Stimulated activated CD4-positive, alpha-beta T cell treated with anti-CD3 and anti-CD28 coated beads, Interleukin-15, amount 100 ng/mL, for 24 hours (primary cell): ENCODE measurements at regions not wholly inside any gene's neighbourhood (a gene's known extent, or its start where the extent isn't known, plus 50 kb on each side); places are given as distances from the start of the nearest gene placed in this dataset.

Experiments
- DNase-seq: peaks from one replicate; pipeline ENCODE4 v3.0.0-alpha.2; 2020

DNA sequence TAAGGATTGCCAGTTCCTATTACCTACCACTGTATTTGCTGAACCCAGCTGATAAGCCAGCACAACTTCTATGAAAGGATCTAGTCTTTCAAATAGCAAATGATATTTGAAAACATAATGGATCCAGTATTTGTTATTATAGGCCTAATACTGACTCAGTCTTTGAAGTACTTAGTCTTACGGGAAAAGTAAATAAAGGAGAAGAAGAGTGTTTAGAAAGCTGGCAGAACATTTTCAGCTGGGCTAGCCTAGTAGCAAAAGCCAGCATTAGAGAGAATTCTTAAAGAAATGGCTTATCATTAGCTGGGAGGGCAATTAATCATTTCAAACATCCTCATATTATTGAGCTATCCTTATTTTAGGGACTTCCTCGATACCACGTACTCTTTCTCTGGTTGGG is 101.4 kb upstream of the GOLIM4 start:
- no peak for DNase-seq

DNA sequence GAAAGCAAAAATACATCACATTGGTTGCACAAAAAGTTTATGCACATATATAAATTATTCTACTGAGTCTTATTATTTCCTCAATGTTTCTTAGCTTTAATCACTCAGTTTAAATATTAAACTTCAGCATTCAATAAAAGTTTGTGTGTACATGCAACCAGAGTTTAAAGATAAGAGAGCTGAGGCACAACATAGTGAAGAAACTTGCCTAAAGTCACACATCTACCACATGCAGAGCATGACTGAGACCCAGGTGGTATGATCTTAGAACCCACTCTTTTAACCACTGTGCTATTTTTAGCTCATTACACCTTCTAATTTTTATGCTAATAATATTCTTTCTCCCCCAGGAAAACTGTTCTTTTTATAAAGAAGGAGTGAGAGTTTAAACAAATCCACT is 96.1 kb upstream of the GOLIM4 start:
- DNase-seq = no peak

DNA sequence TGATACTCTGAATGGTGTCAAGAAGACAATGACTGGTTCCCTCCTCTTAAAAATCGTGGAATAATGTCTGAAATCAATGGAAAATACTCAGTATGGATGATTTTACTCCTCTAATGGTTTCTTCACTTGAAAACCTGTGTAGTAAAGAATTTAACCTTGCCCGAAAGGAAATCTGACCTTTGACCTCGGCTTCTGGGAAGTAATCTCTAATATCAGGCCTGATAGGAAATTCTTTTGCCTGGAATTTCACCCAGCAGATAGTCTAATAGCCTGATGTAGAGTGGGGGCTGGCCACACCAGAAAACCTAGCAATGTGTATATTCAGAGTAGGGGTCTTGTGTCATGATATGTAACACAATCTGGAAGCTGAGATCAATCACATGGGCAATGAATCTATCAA is 91.5 kb upstream of the GOLIM4 start:
- DNase-seq = no peak

DNA sequence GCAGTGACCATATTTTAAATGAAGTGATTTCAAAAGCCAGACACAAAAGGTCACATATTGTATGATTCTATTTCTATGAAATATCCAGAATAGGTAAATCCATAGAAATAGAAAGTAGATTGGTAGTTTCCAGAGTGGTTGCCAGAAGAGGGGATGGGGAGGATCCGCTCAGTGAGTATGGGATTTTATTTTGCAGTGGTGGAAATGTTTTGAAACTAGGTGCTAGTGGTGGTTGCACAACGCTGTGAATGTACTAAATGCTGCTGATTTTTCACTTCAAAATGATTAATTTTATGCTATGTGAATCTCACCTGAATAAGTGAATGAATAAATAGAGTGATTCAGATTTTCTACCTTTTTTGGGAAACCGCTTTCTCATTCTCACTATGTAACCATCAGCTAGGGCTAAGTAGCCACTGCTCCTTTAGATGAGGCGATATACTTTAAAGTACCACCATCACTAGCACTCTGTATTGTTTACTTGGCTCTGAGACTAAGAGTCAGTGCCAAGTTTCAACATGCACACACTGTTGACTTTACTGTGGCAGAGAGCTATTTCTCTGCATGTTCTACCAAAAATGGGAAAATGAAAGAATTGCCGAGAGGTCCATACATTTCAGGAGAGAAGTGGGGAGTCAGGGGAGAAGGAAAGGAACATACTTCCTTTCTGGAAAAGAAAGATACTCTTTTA is 90.7 kb upstream of the GOLIM4 start:
- no peak for DNase-seq

DNA sequence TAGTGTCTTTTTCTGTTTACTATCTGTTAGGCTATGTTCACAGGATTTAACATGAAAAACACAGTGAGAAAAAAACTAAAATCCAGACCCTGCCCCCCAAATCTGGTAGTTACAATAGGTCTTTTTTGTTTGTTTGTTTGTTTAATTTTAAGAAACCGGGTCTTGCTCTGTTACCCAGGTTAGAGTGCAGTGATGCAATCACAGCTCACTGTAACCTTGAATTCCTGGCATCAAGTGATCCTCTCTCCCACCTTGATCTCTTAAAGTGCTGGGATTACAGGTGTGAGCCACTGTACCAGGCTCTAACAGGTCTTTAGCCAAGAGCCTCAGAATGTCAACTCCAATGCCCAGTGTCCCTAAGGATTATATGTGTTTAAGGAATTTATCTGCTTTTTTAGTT is 88.0 kb upstream of the GOLIM4 start:
- DNase-seq = no peak

DNA sequence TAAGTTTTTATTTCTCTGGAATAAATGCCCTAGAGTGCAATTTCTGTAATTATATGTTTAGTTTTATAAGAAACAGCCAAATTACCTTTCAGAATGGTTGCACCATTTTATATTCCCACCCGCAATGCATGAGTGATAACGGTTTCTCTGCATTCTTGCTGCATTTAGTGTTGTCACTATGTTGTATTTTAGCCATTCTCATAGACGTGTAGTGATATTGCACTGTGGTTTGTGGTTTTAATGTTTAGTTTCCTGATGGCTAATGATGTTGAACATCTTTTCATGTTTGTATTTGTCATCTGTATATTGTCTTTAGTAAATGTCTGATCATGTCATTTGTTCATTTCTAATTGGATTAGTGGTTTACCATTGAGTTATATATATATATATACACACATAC is 73.0 kb upstream of the GOLIM4 start:
- DNase-seq = no peak

DNA sequence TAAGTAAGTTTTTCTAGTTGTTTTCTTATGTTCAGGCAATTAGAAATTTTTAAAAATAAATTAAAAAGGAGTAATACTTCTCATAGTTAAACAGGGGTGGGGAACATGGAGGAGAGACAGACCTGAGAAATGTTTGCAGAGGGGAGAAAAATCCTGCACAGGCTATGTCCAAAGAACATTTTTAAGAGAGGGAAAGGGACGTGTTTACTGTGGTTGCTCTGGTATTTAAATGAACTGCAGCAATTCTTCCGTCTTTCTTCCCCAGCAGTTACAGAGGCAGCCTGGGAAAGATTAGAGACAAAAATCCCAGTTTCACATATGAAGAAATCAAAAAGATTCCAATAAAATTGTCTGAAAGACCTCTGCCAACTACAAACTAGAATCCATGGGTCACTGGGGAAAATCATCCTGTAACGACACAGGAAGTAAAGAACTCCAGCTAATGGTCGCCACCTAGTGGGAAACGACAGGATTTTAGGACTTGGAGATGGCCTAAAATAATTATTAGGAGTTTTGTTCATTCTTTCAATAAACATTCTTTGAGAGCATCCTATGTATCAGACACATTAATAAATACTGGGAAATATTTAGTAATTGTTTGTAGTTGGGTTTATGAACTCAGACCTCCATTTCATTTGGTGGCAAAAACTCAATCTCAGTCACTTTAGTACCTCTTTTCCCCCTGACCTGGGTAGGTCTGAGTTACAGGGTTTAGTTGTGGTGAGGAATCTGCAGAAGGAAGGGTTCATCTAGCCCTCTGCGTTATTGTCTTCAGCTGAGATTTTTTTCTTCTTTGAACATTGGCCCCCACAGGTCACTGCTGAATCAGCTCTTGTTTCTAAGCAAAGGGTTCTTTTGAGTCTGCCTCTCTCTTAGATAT is 69.9 kb upstream of the GOLIM4 start:
- DNase-seq = peak; percentile 44

DNA sequence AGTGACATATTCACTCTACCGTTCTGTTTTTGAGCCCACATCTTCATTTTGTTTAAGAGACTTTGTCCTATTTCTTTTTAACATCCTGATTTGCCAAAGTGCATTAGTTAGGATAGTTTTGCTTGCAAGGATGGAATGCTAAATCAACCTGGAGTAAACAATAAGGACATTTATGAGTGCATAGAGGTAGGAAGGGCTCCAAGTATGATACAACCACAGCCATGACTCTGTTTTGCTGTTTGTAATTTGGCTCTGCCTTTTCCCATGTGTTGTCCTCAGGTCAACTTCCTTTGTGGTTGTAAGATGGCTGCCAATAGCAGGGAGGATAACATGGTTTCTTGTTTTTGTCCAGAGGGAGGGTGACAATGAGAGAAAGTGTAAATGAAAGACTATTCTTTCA is 66.4 kb upstream of the GOLIM4 start:
- DNase-seq = no peak

DNA sequence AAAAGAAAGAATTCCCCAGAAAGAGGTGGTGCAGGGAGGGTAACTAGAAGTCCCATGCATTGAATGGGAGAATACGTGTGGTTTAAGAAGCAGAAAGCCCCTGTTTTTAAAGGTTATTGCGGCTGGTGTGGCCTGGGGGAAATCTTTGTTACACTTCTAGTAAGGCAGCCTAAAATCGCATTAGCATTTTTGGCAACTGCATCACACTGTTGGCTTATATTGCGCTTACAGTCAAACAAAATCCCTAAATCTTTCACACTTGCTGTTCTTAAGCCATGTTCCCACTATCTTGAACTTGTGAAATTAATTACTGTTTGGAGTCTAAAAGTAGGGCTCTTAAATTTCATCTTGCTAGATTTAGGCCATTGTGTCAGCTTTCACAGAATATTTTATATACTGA is 66.0 kb upstream of the GOLIM4 start:
- no peak for DNase-seq

DNA sequence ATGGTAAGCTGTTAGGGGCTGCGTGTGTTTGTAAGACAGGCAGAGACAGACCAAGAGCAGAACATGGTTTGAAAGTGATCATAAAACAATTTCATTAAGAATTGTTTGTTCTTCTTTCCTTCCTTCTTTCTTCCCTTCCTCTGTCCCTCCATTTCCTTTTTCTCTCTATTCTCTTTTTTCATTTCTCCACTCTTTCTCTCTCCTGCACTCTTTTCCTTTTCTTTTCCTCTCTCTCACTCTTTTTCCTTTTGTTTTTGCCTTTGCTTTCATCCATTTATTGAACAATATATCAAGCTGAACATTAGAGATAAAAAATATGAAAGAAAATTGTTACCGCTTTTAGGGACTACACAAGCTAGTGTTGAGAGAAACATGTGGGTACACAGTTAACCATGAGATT is 62.2 kb upstream of the GOLIM4 start:
- no peak for DNase-seq

DNA sequence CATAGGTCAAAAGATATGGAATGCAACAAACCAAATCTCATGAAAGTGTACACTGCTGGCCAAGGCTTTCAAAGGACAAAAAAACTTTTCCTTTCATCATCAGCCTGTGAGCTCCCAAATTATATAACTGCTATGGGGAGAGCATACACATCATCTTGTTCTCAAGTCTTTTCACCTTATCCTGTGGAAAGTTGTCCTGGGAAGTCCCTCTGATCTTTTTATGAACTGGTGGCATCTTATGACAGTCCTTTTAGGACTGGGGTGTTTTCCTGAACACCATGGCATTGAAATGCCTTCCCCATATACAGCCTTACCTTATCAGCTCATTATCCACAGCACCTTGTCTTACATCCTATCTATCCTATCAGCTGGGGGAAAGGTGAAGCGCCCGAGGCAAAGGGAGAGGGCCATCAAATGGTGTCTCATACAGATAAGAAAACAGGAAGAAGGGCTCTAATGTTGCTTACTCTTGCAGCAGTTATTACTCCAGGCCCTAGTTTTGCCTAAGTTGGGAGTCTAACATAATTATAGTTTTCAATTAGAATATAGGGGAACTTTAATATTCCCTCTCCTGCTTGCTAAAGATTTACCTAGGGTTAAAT is 61.5 kb upstream of the GOLIM4 start:
- no peak for DNase-seq

DNA sequence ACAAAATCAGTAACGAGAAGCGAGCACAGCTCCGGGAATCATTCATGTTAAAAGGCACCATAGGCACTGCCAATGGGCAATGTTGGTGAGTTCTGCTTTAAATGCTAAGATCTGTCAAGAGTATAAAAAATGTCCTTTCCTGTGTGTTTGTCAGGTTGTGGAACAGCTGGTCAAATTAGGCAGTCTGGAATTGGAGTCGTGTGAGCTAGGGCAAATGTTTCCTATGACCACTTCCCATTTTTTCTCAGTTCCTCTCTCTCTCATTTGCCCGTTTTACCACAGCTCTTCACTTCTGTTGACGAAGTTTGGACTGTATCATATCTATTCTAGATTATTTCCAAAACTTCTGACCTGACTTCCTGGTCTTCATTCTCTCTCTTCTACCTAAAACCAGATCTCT is 60.8 kb upstream of the GOLIM4 start:
- no peak for DNase-seq

DNA sequence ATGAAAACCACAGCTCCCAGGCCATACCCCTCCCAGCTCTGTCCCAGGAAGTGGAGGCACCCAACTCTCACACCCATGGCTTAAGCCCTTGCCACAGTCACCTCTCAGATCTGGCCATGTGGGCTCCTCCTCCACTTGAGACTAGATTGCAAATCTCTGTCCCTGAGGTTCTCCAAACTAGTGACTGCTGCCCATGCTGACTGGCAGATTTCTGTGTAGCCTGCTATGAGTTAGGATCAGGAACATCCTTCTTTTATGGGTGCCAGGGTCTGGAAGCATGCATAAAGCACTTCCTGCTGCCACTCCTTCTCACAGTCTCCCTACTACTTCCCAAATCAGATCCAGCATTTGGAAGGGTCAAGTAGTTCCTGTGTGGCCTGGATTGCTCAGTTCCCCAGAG is 59.6 kb upstream of the GOLIM4 start:
- DNase-seq = no peak

DNA sequence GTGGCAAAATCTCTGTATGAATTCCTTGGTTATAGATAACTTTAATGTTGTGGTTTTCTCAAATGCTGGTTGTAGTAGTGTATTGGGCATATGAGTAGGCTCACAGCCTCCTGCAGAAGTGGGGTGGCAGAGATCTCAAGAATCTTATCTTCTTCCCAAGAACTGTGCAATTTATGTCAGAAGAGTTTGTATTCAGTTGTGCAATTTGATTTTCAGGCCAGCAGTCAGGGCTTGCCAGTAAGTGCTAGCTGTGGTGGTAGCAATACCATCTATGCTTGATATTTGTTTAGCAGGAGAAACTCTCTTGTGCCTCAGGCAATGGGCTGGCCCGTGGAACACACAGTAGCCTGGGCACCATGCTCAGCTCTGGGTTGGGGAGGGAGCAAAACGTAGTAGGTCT is 58.4 kb upstream of the GOLIM4 start:
- no peak for DNase-seq

DNA sequence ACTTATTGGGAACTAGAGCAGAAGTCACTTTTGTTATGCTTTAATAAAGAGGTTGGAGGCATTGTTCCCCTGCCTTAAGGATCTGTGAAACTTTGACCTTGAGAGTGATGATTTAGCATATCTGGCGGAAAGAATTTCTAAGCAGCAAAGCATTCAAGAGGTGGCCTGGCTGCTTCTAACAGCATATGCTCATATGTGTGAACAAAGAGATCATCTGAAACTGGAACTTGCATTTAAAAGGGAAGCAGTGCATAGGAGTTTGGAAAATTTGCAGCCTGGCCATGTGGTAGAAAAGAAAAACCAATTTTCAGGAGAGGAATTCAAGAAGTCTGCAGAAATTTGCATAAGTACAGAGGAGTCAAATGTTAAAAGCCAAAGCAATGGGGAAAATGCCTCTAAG is 56.4 kb upstream of the GOLIM4 start:
- no peak for DNase-seq
